SK-N-SH treated with all-trans-retinoic acid at 6 μM for 48 hours (cell line): ENCODE measurements at regions not wholly inside any gene's neighbourhood (a gene's known extent, or its start where the extent isn't known, plus 50 kb on each side); places are given as distances from the start of the nearest gene placed in this dataset.

Experiments used
- POU6F1 ChIP-seq: fragments of 250-450 bp; sonication (Bioruptor Pico); IDR thresholded peaks from 2 replicates; pipeline ENCODE4 v1.8.0; 2021; ENCODE audit warnings: low read depth, mild to moderate bottlenecking, moderate library complexity, borderline replicate concordance
- SNAI2 ChIP-seq: fragments of 250-450 bp; sonication (Bioruptor Pico); IDR thresholded peaks from 2 replicates; pipeline ENCODE4 v1.5.0; 2020; ENCODE audit warnings: mild to moderate bottlenecking, moderate library complexity
- ZNF70 ChIP-seq: fragments of 450-650 bp; formaldehyde crosslinking; IDR thresholded peaks from 2 replicates; pipeline ENCODE4 v1.5.0; 2020; ENCODE audit warnings: mild to moderate bottlenecking, moderate library complexity

- TF ChIP-seq SNAI2 (CRISPR knock-in tag) (no peak), POU6F1 (CRISPR knock-in tag) (no peak), ZNF70 (CRISPR knock-in tag) (no peak)
Observed at GRCh38 chr6:121615493-121615892, 180.0 kb downstream of the GJA1 start.
